ENCODE measurements at regions not wholly inside any gene's neighbourhood (a gene's known extent, or its start where the extent isn't known, plus 50 kb on each side); places are given as distances from the start of the nearest gene placed in this dataset.

DNA sequence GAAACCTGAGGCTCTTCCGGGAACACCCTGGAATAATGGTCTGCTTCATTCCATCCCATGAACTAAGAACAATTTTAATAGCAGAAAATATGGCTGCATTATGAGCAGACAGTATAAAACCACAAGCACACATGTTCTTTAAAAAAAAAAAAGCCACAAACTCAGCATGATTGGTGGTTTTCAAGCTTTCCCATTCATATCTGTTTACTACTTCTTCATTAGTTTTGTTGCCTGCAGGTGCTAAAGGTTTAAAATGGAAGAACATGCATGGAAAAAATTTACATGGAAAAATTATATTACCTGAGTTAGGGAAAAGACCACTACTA, 137.9 kb upstream of the HES1 start:
- no peak for TF ChIP-seq POLR2AphosphoS5 (IDR thresholded peaks at IDR 0.05)
- no peak for TF ChIP-seq CTCF (IDR thresholded peaks at IDR 0.05 in 8 of 11, conservative IDR thresholded peaks at IDR 0.05 in 3 of 11)
- TF ChIP-seq POLR2A (IDR thresholded peaks at IDR 0.05): no peak
